BE2C (cell line): ENCODE measurements at regions not wholly inside any gene's neighbourhood (a gene's known extent, or its start where the extent isn't known, plus 50 kb on each side); places are given as distances from the start of the nearest gene placed in this dataset.

Source experiments
- DNase-seq: peaks from one replicate; pipeline ENCODE4 v3.0.0-alpha.2; 2020
- H3K27me3 ChIP-seq: fragments of 250-450 bp; sonication (Bioruptor Pico); 2 replicates; pipeline ENCODE4 v1.5.1; 2020; ENCODE audit warnings: mild to moderate bottlenecking
- H3K36me3 ChIP-seq: fragments of 250-450 bp; sonication (Bioruptor Pico); 2 replicates; pipeline ENCODE4 v1.5.1; 2020; ENCODE audit warnings: mild to moderate bottlenecking
- H3K4me1 ChIP-seq: fragments of 250-450 bp; sonication (Bioruptor Pico); 2 replicates; pipeline ENCODE4 v1.5.1; 2020
- H3K4me3 ChIP-seq: 2 replicates; pipeline ENCODE4 v1.5.1; 2011; ENCODE audit warnings: low read depth, low read length
- H3K9me3 ChIP-seq: fragments of 250-450 bp; sonication (Bioruptor Pico); 2 replicates; pipeline ENCODE4 v1.5.1; 2020
- CTCF ChIP-seq: IDR thresholded peaks from 2 replicates; pipeline ENCODE4 v1.5.1; 2012; ENCODE audit warnings: mild to moderate bottlenecking, low read depth, low read length

- Histone ChIP-seq H3K27me3 (peaks cover 14% of the 10 kb centered on the region), H3K36me3 (no peaks in the 10 kb centered on the region), H3K4me3 (no peak overlapping the region), H3K9me3 (no peaks in the 10 kb centered on the region), H3K4me1 (no peaks in the 10 kb centered on the region)
- TF ChIP-seq CTCF = no peak
- DNase-seq = no peak
These were observed 372.0 kb upstream of the B3GAT1 start for GRCh38 chr11:134784046-134784445.

GRCh38 chr11:134783234-134783633 is 371.2 kb upstream of the B3GAT1 start:
- peaks cover 13% of the 10 kb centered on the region for H3K27me3 ChIP-seq
- TF ChIP-seq CTCF = no peak
- no peaks in the 10 kb centered on the region for H3K4me1 ChIP-seq
- H3K36me3 ChIP-seq = no peaks in the 10 kb centered on the region
- no peaks in the 10 kb centered on the region for H3K9me3 ChIP-seq
- no peak for DNase-seq
- H3K4me3 ChIP-seq = no peak overlapping the region

GRCh38 chr11:134781380-134781866 is 369.4 kb upstream of the B3GAT1 start:
- no peak for DNase-seq
- H3K4me3 ChIP-seq = no peak overlapping the region
- no peak for TF ChIP-seq CTCF

GRCh38 chr11:134780486-134781147 is 368.6 kb upstream of the B3GAT1 start:
- Histone ChIP-seq H3K4me1 (no peaks in the 10 kb centered on the region), H3K36me3 (no peaks in the 10 kb centered on the region), H3K4me3 (no peak overlapping the region), H3K9me3 (no peaks in the 10 kb centered on the region), H3K27me3 (peaks cover 4% of the 10 kb centered on the region)
- DNase-seq = no peak
- TF ChIP-seq CTCF = no peak

More at GRCh38 chr11:134781380-134781866, 369.4 kb upstream of the B3GAT1 start:
- H3K36me3 ChIP-seq = no peaks in the 10 kb centered on the region
- H3K27me3 ChIP-seq = peaks cover 11% of the 10 kb centered on the region
- no peaks in the 10 kb centered on the region for H3K4me1 ChIP-seq
- H3K9me3 ChIP-seq = no peaks in the 10 kb centered on the region

GRCh38 chr11:134779179-134779578 is 367.1 kb upstream of the B3GAT1 start:
- Histone ChIP-seq H3K36me3 (no peaks in the 10 kb centered on the region), H3K4me3 (no peak overlapping the region), H3K27me3 (peaks cover 4% of the 10 kb centered on the region), H3K4me1 (no peaks in the 10 kb centered on the region), H3K9me3 (no peaks in the 10 kb centered on the region)
- DNase-seq = no peak
- no peak for TF ChIP-seq CTCF

GRCh38 chr11:134768463-134768862 is 356.4 kb upstream of the B3GAT1 start:
- Histone ChIP-seq H3K4me3 (no peak overlapping the region), H3K36me3 (no peaks in the 10 kb centered on the region), H3K9me3 (no peaks in the 10 kb centered on the region), H3K4me1 (no peaks in the 10 kb centered on the region), H3K27me3 (peaks cover 4% of the 10 kb centered on the region; the same call in 1 of the 2 replicates)
- no peak for TF ChIP-seq CTCF
- DNase-seq = no peak
